HepG2 (cell line): ENCODE measurements at regions not wholly inside any gene's neighbourhood (a gene's known extent, or its start where the extent isn't known, plus 50 kb on each side); places are given as distances from the start of the nearest gene placed in this dataset.

Experiments
- ATAC-seq: fragments of 200-7000 bp; cut with Tn5 transposase; 3 replicates; pipeline ENCODE4 v1.9.1; 2020; ENCODE audit warnings: mild to moderate bottlenecking, moderate library complexity
- BruUV-seq: library from RNA; stranded (reverse); fragments of 400-500 nt; replicated peaks from 2 replicates; lab custom pipeline; 2021; lab: Mats Ljungman, UMichigan
- CTCF ChIA-PET: fragments of 300-600 bp; formaldehyde crosslinking; extraction: SDS; loops from one replicate; lab custom pipeline; 2021; ENCODE audit warnings: low total read pairs, inconsistent platforms, low intra/inter-chr PET ratio; lab: Yijun Ruan, JAX
- POLR2A ChIA-PET: fragments of 350-600 bp; sonication (Branson Sonifier 250); formaldehyde crosslinking; loops from one replicate; lab custom pipeline; 2020; ENCODE audit warnings: antibody characterized with exemption, inconsistent platforms; lab: Yijun Ruan, JAX
- DNase-seq: peaks from one replicate; pipeline ENCODE4 v3.0.0-alpha.2; 2015; ENCODE audit warnings: low spot score
- FAIRE-seq: peaks from 3 replicates; lab custom pipeline; 2011; peaks lifted over from hg19 to GRCh38; lab: Jason Lieb, UNC
- H2AFZ ChIP-seq: one replicate; pipeline ENCODE4 v1.6.1; 2011; ENCODE audit warnings: low read length, inconsistent platforms
- H3K27ac ChIP-seq: fragments of 300-600 bp; 3 replicates; pipeline ENCODE4 v1.8.0; 2011; ENCODE audit warnings: mixed run types, mild to moderate bottlenecking, mixed read lengths, low read length, inconsistent platforms; ENCODE audit not compliant: insufficient read depth; ENCODE audit errors: extremely low read length
- H3K27me3 ChIP-seq, 2 experiments: fragments of 200-600 bp in 1 of 2; 2 replicates in 1 of 2; 3 replicates in 1 of 2; pipeline versions ENCODE4 v1.6.0 to v1.8.0; 2011; ENCODE audit warnings: low read length in 2 of 2, mild to moderate bottlenecking in 2 of 2, moderate library complexity in 2 of 2, inconsistent platforms in 1 of 2; ENCODE audit not compliant: insufficient read depth in 2 of 2, control insufficient read depth in 1 of 2
- H3K36me3 ChIP-seq, 2 experiments: fragments of 200-600 bp in 1 of 2; replicated peaks in 1 of 2; 2 replicates in 1 of 2; 3 replicates in 1 of 2; pipeline versions ENCODE4 v1.5.1 to v1.8.0; 2011; ENCODE audit warnings: low read length in 2 of 2, inconsistent platforms in 1 of 2; ENCODE audit not compliant: insufficient read depth in 2 of 2, control insufficient read depth in 1 of 2
- H3K4me1 ChIP-seq: 2 replicates; pipeline ENCODE4 v1.5.1; 2012; ENCODE audit warnings: low read length, inconsistent platforms; ENCODE audit not compliant: insufficient read depth
- H3K4me2 ChIP-seq: 2 replicates; pipeline ENCODE4 v1.6.0; 2011; ENCODE audit warnings: low read depth, low read length, inconsistent platforms
- H3K4me3 ChIP-seq, 3 experiments: fragments of 200-600 bp in 1 of 3; sonication (generic), shearing (Covaris generic) in 1 of 3; replicated peaks in 1 of 3; 2 replicates each; pipeline ENCODE4 v1.5.1; 2011 to 2016; ENCODE audit warnings: low read length in 3 of 3, inconsistent platforms in 2 of 3, low read depth in 2 of 3, mild to moderate bottlenecking in 2 of 3, control low read depth in 1 of 3, mixed read lengths in 1 of 3; ENCODE audit not compliant: insufficient read depth in 1 of 3
- H3K79me2 ChIP-seq: one replicate; pipeline ENCODE4 v1.6.1; 2011; ENCODE audit warnings: low read length, inconsistent platforms; ENCODE audit not compliant: insufficient read depth
- H3K9ac ChIP-seq: 2 replicates; pipeline ENCODE4 v1.6.0; 2011; ENCODE audit warnings: mild to moderate bottlenecking, low read depth, low read length, inconsistent platforms; ENCODE audit not compliant: insufficient read depth
- H3K9me3 ChIP-seq: 2 replicates; pipeline ENCODE4 v1.5.1; 2012; ENCODE audit warnings: mild to moderate bottlenecking, low read length
- H4K20me1 ChIP-seq: 2 replicates; pipeline ENCODE4 v1.6.0; 2011; ENCODE audit warnings: inconsistent platforms, mild to moderate bottlenecking, low read length, moderate library complexity; ENCODE audit not compliant: insufficient read depth
- ATAD3A ChIP-seq: sonication (generic); formaldehyde crosslinking; IDR thresholded peaks from 2 replicates; pipeline ENCODE4 v1.4.0; 2020; ENCODE audit warnings: missing genetic modification reagents
- CCAR2 ChIP-seq: fragments of 200-400 bp; formaldehyde crosslinking; optimal IDR thresholded peaks from 2 replicates; pipeline ENCODE3; 2018; ENCODE audit warnings: low read depth, mild to moderate bottlenecking, low read length, moderate library complexity
- HDAC1 ChIP-seq: sonication (generic); formaldehyde crosslinking; IDR thresholded peaks from 2 replicates; pipeline ENCODE4 v1.5.1; 2020; ENCODE audit warnings: mild to moderate bottlenecking, missing genetic modification reagents
- HNRNPK ChIP-seq: fragments of 200-400 bp; formaldehyde crosslinking; IDR thresholded peaks from 2 replicates; pipeline ENCODE4 v1.6.1; 2018; ENCODE audit warnings: low read length, low read depth, moderate library complexity, mild to moderate bottlenecking; ENCODE audit not compliant: poor library complexity, severe bottlenecking
- MAFG ChIP-seq: sonication (generic); formaldehyde crosslinking; IDR thresholded peaks from 2 replicates; pipeline ENCODE4 v1.5.1; 2020; ENCODE audit warnings: mild to moderate bottlenecking, missing genetic modification reagents
- MED13 ChIP-seq: sonication (generic); formaldehyde crosslinking; IDR thresholded peaks from 2 replicates; pipeline ENCODE4 v1.5.0; 2020; ENCODE audit warnings: missing genetic modification reagents
- NCOA1 ChIP-seq: sonication (generic); formaldehyde crosslinking; IDR thresholded peaks from 2 replicates; pipeline ENCODE4 v1.9.0; 2021; ENCODE audit warnings: missing genetic modification reagents
- SP1 ChIP-seq, 2 experiments: fragments of 450-650 bp in 1 of 2; sonication (generic) in 1 of 2; formaldehyde crosslinking in 1 of 2; IDR thresholded peaks; 2 replicates each; pipeline versions ENCODE4 v1.4.0 to v1.6.1; 2016 to 2020; ENCODE audit warnings: missing genetic modification reagents in 1 of 2
- WGBS: methylation state at CpG from one replicate; pipeline ENCODE4 v1.1.6; 2017; ENCODE audit warnings: low lambda C conversion rate; 5-methylcytosine and 5-hydroxymethylcytosine counted together
- in situ Hi-C: cut with HindIII; loops from 2 replicates; pipeline ENCODE4 v1.10.0; 2017; ENCODE audit warnings: low pct_unique_long_range_greater_than_20kb; ENCODE audit not compliant: extremely low pct_ligation_motif_present
- intact Hi-C: fragments of 100-400 bp; cut with micrococcal nuclease; formaldehyde crosslinking; loops from one replicate; pipeline ENCODE4 v1.10.0; 2022; ENCODE audit not compliant: unreplicated experiment
- TF ChIP-seq, protein P1 (sequence below): sonication (generic); formaldehyde crosslinking; IDR thresholded peaks from 2 replicates; pipeline ENCODE4 v1.4.0; 2020; ENCODE audit warnings: missing genetic modification reagents
- TF ChIP-seq, protein P2 (sequence below): IDR thresholded peaks from 2 replicates; pipeline ENCODE4 v1.6.1; 2016; ENCODE audit warnings: low read depth

- TF ChIP-seq MAFG (CRISPR knock-in tag) = no peak
Observed at GRCh38 chr5:39825301-39825700, 400.5 kb upstream of the DAB2 start (continued).

GRCh38 chr5:39822020-39822419, 397.2 kb upstream of the DAB2 start:
- intact Hi-C loops (no loop called here), in situ Hi-C loops (no loop called here)
- ATAC-seq (no peak), DNase-seq (no peak), FAIRE-seq (no peak)
- Histone ChIP-seq H3K4me1 (no peaks in the 10 kb centered on the region), H3K9ac (no peak overlapping the region), H3K27ac (no peak overlapping the region), H3K79me2 (no peaks in the 10 kb centered on the region), H3K4me2 (no peak overlapping the region), H2AFZ (no peak overlapping the region), H3K9me3 (no peaks in the 10 kb centered on the region), H3K4me3 (no peak overlapping the region), H4K20me1 (no peaks in the 10 kb centered on the region), H3K36me3 (no peaks in the 10 kb centered on the region), H3K27me3 (no peaks in the 10 kb centered on the region)
- WGBS = 0% methylated on average over 1 of the region's 1 CpG
- CTCF ChIA-PET = no interaction called here
- POLR2A ChIA-PET = no interaction called here
- TF ChIP-seq NCOA1 (no peak), HNRNPK (no peak), CCAR2 (no peak), HDAC1 (no peak), ATAD3A (CRISPR knock-in tag) (no peak), MED13 (CRISPR knock-in tag) (no peak), SP1 (IDR thresholded peaks at IDR 0.05) (no peak), SP1 (CRISPR knock-in tag; IDR thresholded peaks at IDR 0.05) (no peak)
- TF ChIP-seq, protein P1, sequence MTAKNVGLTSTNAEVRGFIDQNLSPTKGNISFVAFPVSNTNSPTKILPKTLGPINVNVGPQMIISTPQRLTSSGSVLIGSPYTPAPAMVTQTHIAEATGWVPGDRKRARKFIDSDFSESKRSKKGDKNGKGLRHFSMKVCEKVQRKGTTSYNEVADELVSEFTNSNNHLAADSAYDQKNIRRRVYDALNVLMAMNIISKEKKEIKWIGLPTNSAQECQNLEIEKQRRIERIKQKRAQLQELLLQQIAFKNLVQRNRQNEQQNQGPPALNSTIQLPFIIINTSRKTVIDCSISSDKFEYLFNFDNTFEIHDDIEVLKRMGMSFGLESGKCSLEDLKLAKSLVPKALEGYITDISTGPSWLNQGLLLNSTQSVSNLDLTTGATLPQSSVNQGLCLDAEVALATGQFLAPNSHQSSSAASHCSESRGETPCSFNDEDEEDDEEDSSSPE = no peak
- TF ChIP-seq, protein P2, sequence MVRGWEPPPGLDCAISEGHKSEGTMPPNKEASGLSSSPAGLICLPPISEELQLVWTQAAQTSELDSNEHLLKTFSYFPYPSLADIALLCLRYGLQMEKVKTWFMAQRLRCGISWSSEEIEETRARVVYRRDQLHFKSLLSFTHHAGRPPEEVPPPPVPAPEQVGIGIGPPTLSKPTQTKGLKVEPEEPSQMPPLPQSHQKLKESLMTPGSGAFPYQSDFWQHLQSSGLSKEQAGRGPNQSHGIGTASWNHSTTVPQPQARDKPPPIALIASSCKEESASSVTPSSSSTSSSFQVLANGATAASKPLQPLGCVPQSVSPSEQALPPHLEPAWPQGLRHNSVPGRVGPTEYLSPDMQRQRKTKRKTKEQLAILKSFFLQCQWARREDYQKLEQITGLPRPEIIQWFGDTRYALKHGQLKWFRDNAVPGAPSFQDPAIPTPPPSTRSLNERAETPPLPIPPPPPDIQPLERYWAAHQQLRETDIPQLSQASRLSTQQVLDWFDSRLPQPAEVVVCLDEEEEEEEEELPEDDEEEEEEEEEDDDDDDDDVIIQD = no peak
- BruUV-seq = no TSS peak
